ENCODE measurements at regions not wholly inside any gene's neighbourhood (a gene's known extent, or its start where the extent isn't known, plus 50 kb on each side); places are given as distances from the start of the nearest gene placed in this dataset.
"Not testable (repeated sequence)": the region's sequence is repeated elsewhere in the genome, so short reads cannot be mapped to it uniquely, and the experiment has no call there.

DNA sequence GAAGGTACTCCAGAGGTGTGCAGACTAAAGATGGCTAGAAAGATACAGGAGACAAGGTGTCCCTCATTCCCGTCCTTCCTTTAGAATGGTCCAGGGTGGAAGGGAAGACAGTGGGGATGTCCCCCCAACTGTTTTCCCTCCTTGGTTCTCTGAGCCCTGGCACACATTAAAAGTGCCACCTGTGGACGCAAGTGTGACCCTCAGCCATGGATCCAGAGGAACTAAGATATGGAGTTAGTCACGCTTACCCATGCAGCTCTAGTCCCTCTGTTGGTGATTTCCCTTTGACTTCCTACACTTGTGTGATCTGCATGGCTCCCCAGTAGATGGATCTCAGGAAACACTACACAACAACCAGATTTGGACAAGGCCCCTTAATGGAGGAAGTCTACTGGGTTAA, 113.1 kb upstream of the SRD5A2 start:
- DNase-seq (ENCODE audit: low read depth), result peak; percentile 19
- TF ChIP-seq, protein P1, sequence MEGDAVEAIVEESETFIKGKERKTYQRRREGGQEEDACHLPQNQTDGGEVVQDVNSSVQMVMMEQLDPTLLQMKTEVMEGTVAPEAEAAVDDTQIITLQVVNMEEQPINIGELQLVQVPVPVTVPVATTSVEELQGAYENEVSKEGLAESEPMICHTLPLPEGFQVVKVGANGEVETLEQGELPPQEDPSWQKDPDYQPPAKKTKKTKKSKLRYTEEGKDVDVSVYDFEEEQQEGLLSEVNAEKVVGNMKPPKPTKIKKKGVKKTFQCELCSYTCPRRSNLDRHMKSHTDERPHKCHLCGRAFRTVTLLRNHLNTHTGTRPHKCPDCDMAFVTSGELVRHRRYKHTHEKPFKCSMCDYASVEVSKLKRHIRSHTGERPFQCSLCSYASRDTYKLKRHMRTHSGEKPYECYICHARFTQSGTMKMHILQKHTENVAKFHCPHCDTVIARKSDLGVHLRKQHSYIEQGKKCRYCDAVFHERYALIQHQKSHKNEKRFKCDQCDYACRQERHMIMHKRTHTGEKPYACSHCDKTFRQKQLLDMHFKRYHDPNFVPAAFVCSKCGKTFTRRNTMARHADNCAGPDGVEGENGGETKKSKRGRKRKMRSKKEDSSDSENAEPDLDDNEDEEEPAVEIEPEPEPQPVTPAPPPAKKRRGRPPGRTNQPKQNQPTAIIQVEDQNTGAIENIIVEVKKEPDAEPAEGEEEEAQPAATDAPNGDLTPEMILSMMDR (conservative IDR thresholded peaks at IDR 0.05; ENCODE audit: control insufficient read depth, insufficient read depth, low read depth, low read length), result no peak
- no peak overlapping the region for H3K4me3 ChIP-seq (ENCODE audit: control insufficient read depth, low read depth, low read length)

DNA sequence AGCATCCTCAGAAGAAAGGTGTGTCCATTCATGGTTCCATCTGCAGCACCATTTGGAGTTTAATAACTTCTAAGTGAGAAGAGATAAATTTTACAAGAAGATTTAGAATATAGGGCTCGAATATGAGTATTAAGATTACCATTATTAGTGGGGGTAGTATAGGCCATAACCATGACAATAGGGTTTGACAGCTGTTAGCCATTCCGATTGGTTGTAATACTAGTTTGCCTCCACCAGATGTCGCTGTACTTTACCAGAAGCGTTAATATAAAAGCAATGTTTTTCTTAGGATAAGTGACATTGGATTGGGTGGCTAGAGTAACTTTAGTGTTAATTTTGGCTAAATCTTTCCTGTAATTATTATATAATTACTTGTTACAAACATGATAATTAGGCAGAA, 107.5 kb upstream of the SRD5A2 start:
- TF ChIP-seq, protein P1 (conservative IDR thresholded peaks at IDR 0.05; ENCODE audit: control insufficient read depth, insufficient read depth, low read depth, low read length), result peak; percentile 61
- no peak overlapping the region for H3K4me3 ChIP-seq (ENCODE audit: control insufficient read depth, low read depth, low read length)
- DNase-seq (ENCODE audit: low read depth), result peak; percentile 16

DNA sequence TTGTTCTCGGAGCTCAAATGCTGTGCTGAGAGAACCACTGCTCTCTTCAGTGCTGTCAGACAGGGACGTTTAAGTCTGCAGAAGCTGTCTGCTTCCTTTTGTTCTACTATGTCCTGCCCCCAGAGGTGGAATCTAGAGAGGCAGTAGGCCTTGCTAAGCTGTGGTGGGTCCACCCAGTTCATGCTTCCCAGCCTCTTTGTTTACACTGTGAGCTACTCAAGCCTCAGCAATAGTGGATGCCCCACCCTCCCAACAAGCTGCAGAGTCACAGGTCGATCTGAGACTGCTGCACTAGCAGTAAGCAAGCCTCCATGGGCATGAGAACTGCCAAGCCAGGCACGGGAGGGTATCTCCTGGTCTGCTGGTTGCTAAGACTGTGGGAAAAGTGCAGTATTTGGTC, 102.8 kb upstream of the SRD5A2 start:
- not testable (repeated sequence) for DNase-seq (ENCODE audit: low read depth); H3K4me3 ChIP-seq (ENCODE audit: control insufficient read depth, low read depth, low read length)

DNA sequence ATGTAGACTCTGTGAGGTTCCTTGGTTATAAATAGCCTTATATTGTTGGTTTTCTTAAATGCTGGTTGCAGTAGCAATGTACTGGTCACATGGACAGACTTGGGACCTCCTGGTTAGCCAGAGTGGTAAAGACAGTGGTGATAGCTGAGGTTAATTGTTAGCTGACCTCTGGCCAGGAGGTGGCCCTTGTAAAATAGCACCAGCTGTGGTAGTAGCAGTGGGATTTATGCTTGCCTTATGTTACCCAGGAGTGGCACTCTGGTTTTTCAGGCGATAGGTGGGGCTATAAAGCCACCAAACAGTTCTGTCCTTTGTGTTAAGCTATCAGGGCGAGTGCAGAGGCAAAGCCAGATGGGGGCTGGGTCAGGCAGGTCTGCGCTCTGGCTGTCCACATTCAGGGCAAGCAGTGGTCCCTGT, 94.8 kb upstream of the SRD5A2 start:
- TF ChIP-seq, protein P1 (conservative IDR thresholded peaks at IDR 0.05; ENCODE audit: control insufficient read depth, insufficient read depth, low read depth, low read length), result no peak
- no peak for DNase-seq (ENCODE audit: low read depth)
- no peak overlapping the region for H3K4me3 ChIP-seq (ENCODE audit: control insufficient read depth, low read depth, low read length)

DNA sequence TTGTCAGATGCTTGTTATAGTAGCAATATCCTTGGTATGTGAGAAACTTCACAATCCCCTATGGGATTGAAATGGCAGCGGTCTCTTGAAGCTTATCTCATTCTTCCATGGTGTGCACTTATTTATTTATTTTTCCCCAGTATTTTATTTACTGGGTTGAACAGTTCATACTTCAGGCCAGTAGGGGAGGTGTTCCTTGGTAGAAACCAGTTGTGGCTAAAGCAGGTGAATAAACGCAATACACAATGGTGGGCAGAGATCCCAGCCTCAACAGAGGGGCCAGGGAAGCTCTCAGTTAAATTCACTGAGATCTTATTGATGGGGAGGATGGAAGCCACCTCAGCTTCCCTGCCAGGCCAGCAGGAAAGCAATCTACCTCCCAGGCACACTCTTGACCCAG, 93.7 kb upstream of the SRD5A2 start:
- DNase-seq (ENCODE audit: low read depth), result no peak
- TF ChIP-seq, protein P1 (conservative IDR thresholded peaks at IDR 0.05; ENCODE audit: control insufficient read depth, insufficient read depth, low read depth, low read length), result no peak
- H3K4me3 ChIP-seq (ENCODE audit: control insufficient read depth, low read depth, low read length), result no peak overlapping the region

DNA sequence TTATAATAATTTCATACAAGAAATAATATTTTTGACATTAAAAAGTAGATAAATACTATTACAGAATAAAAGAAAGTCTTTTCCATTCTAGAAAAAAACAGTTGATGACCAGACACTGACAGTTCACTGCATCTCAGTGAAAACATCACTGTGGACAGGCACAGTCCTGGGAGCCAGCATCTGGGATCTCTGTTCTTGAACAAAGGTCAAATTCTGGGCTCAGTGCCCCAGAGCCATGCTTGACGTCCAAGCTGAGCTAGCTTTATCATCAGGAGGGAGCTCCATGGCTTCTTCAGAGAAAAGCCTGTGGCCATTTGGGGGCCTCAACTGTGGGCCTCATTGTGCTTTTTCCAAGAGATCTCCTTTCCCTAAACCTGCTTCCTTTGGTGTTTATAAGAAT, 86.1 kb upstream of the SRD5A2 start:
- no peak for DNase-seq (ENCODE audit: low read depth)
- TF ChIP-seq, protein P1 (conservative IDR thresholded peaks at IDR 0.05; ENCODE audit: control insufficient read depth, insufficient read depth, low read depth, low read length), result no peak
- no peak overlapping the region for H3K4me3 ChIP-seq (ENCODE audit: control insufficient read depth, low read depth, low read length)

DNA sequence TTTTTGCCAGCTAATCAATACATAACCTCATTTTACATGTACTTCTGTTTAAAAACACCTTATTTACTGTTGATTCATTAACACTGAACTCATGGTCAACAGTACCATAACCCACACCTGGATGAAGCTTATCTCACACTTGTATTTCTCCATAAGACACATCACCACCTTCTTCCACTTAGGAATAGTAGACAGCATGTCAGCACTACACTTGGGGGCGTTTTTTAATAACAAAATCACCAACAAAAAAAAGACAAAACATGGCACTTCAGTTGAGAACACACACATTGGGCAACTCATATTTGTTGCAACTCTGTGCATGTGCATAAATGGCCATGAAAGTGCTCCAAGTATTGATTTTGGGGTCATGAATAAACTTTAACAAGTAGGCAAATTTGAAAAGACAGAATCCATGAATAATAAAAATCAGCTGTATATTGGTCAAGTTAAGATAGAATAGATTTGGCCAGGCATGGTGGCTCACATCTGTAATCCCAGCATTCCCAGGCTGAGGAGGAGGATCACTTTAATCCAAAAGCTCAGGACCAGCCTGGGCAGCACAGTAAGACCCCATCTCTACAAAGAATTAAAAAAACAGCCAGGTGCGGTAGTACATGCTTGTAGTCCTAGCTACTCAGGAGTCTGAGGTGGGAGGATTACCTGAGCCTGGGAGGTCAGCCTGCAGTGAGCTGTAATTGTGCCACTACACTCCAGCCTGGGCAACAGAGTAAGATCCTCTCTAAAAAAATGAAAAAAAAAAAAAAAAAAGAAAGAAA, 84.4 kb upstream of the SRD5A2 start:
- DNase-seq (ENCODE audit: low read depth), result no peak
- no peak overlapping the region for H3K4me3 ChIP-seq (ENCODE audit: control insufficient read depth, low read depth, low read length)
- TF ChIP-seq, protein P1 (conservative IDR thresholded peaks at IDR 0.05; ENCODE audit: control insufficient read depth, insufficient read depth, low read depth, low read length), result no peak

Data from fibroblast of mammary gland (primary cell).